ENCODE measurements at regions not wholly inside any gene's neighbourhood (a gene's known extent, or its start where the extent isn't known, plus 50 kb on each side); places are given as distances from the start of the nearest gene placed in this dataset.

DNA sequence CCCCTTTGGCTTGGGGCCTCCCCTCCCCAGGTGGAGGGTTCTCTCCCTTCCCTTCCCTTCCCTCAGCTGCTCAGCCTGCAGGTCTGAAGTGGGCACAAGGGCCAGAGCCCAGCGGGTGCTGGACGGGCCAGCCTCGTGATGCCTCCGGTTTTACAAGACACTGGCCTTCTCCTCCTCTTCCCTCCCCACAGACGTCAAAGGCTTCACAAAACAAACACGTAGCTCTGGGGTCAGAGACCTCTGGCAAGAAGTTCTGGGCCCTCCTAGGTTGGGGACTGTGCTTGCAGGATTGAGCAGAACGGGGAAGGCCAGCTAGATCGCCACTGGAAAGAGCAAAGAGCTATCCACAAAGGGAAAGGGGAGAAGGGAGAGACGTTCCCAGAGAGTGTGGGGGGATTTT lies 81.4 kb upstream of the TPM1 start:
- Histone ChIP-seq H3K4me3 (no peak overlapping the region), H3K9me3 (replicated peaks) (no peaks in the 10 kb centered on the region), H3K4me1 (peaks cover 40% of the 10 kb centered on the region), H3K27ac (replicated peaks) (no peak overlapping the region), H3K36me3 (no peaks in the 10 kb centered on the region), H3K27me3 (ENCODE audit: low read depth) (no peaks in the 10 kb centered on the region)
- TF ChIP-seq, protein P1, sequence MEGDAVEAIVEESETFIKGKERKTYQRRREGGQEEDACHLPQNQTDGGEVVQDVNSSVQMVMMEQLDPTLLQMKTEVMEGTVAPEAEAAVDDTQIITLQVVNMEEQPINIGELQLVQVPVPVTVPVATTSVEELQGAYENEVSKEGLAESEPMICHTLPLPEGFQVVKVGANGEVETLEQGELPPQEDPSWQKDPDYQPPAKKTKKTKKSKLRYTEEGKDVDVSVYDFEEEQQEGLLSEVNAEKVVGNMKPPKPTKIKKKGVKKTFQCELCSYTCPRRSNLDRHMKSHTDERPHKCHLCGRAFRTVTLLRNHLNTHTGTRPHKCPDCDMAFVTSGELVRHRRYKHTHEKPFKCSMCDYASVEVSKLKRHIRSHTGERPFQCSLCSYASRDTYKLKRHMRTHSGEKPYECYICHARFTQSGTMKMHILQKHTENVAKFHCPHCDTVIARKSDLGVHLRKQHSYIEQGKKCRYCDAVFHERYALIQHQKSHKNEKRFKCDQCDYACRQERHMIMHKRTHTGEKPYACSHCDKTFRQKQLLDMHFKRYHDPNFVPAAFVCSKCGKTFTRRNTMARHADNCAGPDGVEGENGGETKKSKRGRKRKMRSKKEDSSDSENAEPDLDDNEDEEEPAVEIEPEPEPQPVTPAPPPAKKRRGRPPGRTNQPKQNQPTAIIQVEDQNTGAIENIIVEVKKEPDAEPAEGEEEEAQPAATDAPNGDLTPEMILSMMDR (IDR thresholded peaks at IDR 0.05; ENCODE audit: borderline replicate concordance): no peak
- no peak for DNase-seq
- intact Hi-C loops (cut with micrococcal nuclease): no loop called here

DNA sequence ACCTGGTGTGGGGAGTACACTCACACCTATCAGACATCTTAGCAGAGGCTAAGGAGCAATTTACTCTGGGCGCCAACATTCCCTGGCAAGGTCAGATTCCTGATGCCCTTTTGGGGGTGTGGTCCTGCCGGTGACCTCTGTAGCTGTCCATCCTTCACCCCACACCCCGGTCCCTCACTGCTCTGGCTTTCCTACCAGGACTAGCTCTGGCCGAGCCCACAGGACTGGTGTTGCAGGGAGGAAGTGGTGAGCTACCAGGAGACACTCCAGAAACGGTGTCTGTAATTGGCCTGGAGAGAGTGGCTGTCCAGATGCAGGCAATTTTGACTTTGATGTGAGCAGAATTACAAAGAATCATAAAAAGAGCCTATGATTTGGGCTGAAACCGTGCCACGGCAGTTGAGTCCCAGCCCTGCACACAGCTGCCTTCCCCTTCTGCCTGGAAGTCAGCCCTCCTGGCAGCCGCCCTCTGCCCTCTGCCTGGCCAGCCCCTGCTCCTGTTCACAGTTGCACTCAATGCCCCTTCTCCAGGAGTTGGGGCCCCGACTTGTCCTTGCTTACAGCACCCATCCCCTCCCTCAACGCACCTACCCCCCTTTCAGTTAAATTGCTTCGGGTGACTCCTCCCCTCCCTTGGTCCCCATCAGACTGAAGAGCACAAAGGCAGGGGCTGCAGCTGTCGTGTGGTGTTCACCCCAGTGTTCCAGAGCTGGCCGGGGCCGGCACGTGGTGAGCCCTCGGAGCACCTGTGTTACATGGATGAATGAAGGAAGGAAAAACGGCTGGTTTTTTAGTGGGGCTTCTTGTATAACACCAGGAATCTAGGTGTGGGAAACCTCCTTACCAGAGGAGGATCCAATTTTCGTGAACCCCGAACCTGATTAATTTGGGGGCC lies 80.2 kb upstream of the TPM1 start:
- intact Hi-C loops (cut with micrococcal nuclease): no loop called here
- DNase-seq: no peak
- no peaks in the 10 kb centered on the region for H3K9me3 ChIP-seq (replicated peaks)
- no peaks in the 10 kb centered on the region for H3K27me3 ChIP-seq (ENCODE audit: low read depth)
- H3K27ac ChIP-seq (replicated peaks): peak overlapping the region; percentile 15
- no peaks in the 10 kb centered on the region for H3K36me3 ChIP-seq
- peaks cover 28% of the 10 kb centered on the region for H3K4me1 ChIP-seq
- TF ChIP-seq, protein P1 (IDR thresholded peaks at IDR 0.05; ENCODE audit: borderline replicate concordance): no peak
- no peak overlapping the region for H3K4me3 ChIP-seq

DNA sequence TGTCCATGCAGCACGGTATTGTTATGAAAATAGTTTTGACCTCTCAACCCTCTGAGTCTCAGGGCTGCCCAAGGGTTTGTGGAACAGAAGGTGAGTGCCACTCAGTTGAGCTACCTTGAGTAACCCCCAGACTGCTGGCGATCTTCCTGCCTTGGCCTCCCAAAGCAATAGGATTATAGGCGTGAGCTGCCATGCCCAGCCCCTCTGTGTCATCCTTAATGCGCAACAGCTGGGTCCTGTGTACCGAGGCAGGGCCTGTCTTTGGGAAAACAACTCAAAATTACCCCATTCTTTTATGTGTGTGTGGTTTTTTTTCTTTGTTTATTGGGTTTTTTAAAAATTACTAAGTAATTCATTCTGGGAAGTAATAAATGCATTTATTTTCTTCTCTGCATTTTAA lies 78.3 kb upstream of the TPM1 start:
- DNase-seq: no peak
- TF ChIP-seq, protein P1 (IDR thresholded peaks at IDR 0.05; ENCODE audit: borderline replicate concordance): no peak
- Histone ChIP-seq H3K4me3 (no peak overlapping the region), H3K36me3 (no peaks in the 10 kb centered on the region), H3K9me3 (replicated peaks) (no peaks in the 10 kb centered on the region), H3K27me3 (ENCODE audit: low read depth) (no peaks in the 10 kb centered on the region), H3K27ac (replicated peaks) (no peak overlapping the region), H3K4me1 (peaks cover 9% of the 10 kb centered on the region)
- intact Hi-C loops (cut with micrococcal nuclease): no loop called here

DNA sequence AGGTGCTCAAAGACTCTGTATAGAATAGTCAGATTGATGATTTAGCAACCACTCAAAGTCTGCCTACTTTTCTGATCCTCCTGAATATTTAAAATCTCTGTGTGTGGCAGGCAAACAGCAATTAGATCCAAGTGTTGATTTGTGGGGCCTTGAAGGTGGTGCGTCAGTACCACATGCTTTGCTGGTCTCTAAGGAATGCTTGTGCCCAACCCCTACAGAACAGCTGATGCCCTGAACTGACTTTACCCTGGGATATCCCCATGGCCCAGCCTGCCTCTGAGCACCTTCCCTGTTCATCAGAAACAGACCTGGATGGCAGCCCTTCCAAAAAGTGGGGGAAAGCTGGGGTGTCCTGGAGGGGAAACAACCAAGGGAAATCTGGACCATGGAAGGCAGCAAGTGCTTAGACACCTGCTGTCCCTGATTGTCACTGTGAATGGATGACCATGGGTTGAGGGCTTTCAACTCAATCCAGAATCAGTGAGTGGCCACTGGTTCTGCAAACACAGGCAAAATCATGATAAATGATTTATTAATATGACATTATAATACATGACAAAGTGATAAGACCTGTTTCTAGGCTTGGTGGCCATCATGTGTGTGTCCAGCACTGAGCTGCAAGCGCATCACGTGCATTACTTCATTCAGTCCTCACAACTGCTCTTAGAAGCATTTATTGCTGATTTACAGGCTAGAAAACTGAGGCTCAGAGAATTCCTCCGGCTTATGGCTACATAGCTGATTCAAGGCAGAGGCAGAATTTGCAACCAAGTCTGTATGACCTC lies 76.1 kb upstream of the TPM1 start:
- Histone ChIP-seq H3K4me1 (peaks cover 8% of the 10 kb centered on the region), H3K9me3 (replicated peaks) (no peaks in the 10 kb centered on the region), H3K27ac (replicated peaks) (no peak overlapping the region), H3K36me3 (no peaks in the 10 kb centered on the region), H3K4me3 (no peak overlapping the region), H3K27me3 (ENCODE audit: low read depth) (no peaks in the 10 kb centered on the region)
- intact Hi-C loops (cut with micrococcal nuclease): no loop called here
- TF ChIP-seq, protein P1 (IDR thresholded peaks at IDR 0.05; ENCODE audit: borderline replicate concordance): no peak
- no peak for DNase-seq

DNA sequence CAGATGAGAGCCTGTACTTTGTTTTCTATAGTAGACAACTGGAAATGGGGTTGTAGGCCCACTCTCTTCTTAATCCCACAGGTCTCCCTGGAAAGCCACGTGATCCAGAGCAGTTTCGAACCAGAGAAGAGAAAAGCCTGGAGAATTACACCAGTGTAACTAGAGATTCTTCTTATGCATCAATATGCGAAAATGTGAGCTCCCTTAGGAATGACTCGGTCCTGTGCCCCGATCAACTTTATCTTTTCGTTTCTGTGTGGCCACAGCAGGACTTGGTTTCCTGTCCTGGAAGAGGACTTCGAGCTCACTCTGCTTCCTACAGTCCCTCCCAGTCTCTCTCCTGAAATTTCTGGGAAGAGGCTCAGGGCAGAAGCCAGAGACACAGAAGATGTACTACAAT lies 73.8 kb upstream of the TPM1 start:
- H3K36me3 ChIP-seq: no peaks in the 10 kb centered on the region
- H3K4me1 ChIP-seq: no peaks in the 10 kb centered on the region
- H3K9me3 ChIP-seq (replicated peaks): no peaks in the 10 kb centered on the region
- H3K4me3 ChIP-seq: no peak overlapping the region
- no peaks in the 10 kb centered on the region for H3K27me3 ChIP-seq (ENCODE audit: low read depth)
- no peak overlapping the region for H3K27ac ChIP-seq (replicated peaks)
- intact Hi-C loops (cut with micrococcal nuclease): no loop called here
- TF ChIP-seq, protein P1 (IDR thresholded peaks at IDR 0.05; ENCODE audit: borderline replicate concordance): no peak
- no peak for DNase-seq
